DMS53 treated with DMSO at 0.1 percent for 48 hours (cell line): ENCODE measurements at regions not wholly inside any gene's neighbourhood (a gene's known extent, or its start where the extent isn't known, plus 50 kb on each side); places are given as distances from the start of the nearest gene placed in this dataset.

Experiments used
- DNase-seq: peaks from one replicate; lab custom pipeline; 2025; ENCODE audit not compliant: unreplicated experiment; lab: John Stamatoyannopoulos, UW

- DNase-seq = no peak
Observed at GRCh38 chr12:127912035-127912665, 354.8 kb upstream of the TMEM132C start.

- DNase-seq = no peak
Observed at GRCh38 chr12:127923501-127923900, 343.5 kb upstream of the TMEM132C start.

- DNase-seq = no peak
Observed at GRCh38 chr12:127925971-127926370, 341.0 kb upstream of the TMEM132C start.

- no peak for DNase-seq
Observed at GRCh38 chr12:127928178-127928577, 338.8 kb upstream of the TMEM132C start.

- DNase-seq = no peak
Observed at GRCh38 chr12:127928615-127929571, 338.1 kb upstream of the TMEM132C start.

GRCh38 chr12:127930122-127930521 is 336.8 kb upstream of the TMEM132C start:
- no peak for DNase-seq

GRCh38 chr12:127934409-127934808 is 332.6 kb upstream of the TMEM132C start:
- no peak for DNase-seq

- DNase-seq = no peak
Observed at GRCh38 chr12:127936463-127936862, 330.5 kb upstream of the TMEM132C start.

GRCh38 chr12:127941332-127941731 is 325.6 kb upstream of the TMEM132C start:
- DNase-seq = no peak

- DNase-seq = no peak
Observed at GRCh38 chr12:127942981-127943380, 324.0 kb upstream of the TMEM132C start.

- no peak for DNase-seq
Observed at GRCh38 chr12:127943481-127944210, 323.3 kb upstream of the TMEM132C start.

GRCh38 chr12:127944211-127944899 is 322.6 kb upstream of the TMEM132C start:
- no peak for DNase-seq

GRCh38 chr12:127957001-127957660 is 309.8 kb upstream of the TMEM132C start:
- DNase-seq = no peak

GRCh38 chr12:127962303-127962702 is 304.7 kb upstream of the TMEM132C start:
- no peak for DNase-seq

GRCh38 chr12:127963933-127964332 is 303.0 kb upstream of the TMEM132C start:
- DNase-seq = no peak

- no peak for DNase-seq
Observed at GRCh38 chr12:127964717-127965116, 302.3 kb upstream of the TMEM132C start.

GRCh38 chr12:127966331-127966730 is 300.6 kb upstream of the TMEM132C start:
- DNase-seq = no peak

GRCh38 chr12:127970491-127970890 is 296.5 kb upstream of the TMEM132C start:
- DNase-seq = no peak

GRCh38 chr12:127980585-127980984 is 286.4 kb upstream of the TMEM132C start:
- no peak for DNase-seq

- no peak for DNase-seq
Observed at GRCh38 chr12:127981875-127982274, 285.1 kb upstream of the TMEM132C start.
